Cardiac fibroblast (primary cell): ENCODE measurements at regions not wholly inside any gene's neighbourhood (a gene's known extent, or its start where the extent isn't known, plus 50 kb on each side); places are given as distances from the start of the nearest gene placed in this dataset.

Experiments used
- DNase-seq, 2 donors: peaks; one replicate each; pipeline versions ENCODE4 v3.0.0 to v3.0.0-alpha.2; 2010; ENCODE audit warnings: low read depth in 2 of 2
- H3K4me3 ChIP-seq, 2 donors: replicated peaks in 1 of 2; 1 replicate in 1 of 2; 2 replicates in 1 of 2; pipeline ENCODE4 v1.5.1; 2011; ENCODE audit warnings: low read depth in 2 of 2, low read length in 2 of 2, mild to moderate bottlenecking in 2 of 2, moderate library complexity in 1 of 2
- TF ChIP-seq, protein P1 (sequence below): IDR thresholded peaks from one replicate; pipeline ENCODE4 v1.5.1; 2011; ENCODE audit warnings: low read depth, mild to moderate bottlenecking, low read length, inconsistent platforms

- TF ChIP-seq, protein P1, sequence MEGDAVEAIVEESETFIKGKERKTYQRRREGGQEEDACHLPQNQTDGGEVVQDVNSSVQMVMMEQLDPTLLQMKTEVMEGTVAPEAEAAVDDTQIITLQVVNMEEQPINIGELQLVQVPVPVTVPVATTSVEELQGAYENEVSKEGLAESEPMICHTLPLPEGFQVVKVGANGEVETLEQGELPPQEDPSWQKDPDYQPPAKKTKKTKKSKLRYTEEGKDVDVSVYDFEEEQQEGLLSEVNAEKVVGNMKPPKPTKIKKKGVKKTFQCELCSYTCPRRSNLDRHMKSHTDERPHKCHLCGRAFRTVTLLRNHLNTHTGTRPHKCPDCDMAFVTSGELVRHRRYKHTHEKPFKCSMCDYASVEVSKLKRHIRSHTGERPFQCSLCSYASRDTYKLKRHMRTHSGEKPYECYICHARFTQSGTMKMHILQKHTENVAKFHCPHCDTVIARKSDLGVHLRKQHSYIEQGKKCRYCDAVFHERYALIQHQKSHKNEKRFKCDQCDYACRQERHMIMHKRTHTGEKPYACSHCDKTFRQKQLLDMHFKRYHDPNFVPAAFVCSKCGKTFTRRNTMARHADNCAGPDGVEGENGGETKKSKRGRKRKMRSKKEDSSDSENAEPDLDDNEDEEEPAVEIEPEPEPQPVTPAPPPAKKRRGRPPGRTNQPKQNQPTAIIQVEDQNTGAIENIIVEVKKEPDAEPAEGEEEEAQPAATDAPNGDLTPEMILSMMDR, result no peak
- no peak overlapping the region for H3K4me3 ChIP-seq
- peak; percentile 28 to 56 for DNase-seq
Observed at GRCh38 chr22:47294222-47294532, 531.7 kb downstream of the TBC1D22A start.

DNA sequence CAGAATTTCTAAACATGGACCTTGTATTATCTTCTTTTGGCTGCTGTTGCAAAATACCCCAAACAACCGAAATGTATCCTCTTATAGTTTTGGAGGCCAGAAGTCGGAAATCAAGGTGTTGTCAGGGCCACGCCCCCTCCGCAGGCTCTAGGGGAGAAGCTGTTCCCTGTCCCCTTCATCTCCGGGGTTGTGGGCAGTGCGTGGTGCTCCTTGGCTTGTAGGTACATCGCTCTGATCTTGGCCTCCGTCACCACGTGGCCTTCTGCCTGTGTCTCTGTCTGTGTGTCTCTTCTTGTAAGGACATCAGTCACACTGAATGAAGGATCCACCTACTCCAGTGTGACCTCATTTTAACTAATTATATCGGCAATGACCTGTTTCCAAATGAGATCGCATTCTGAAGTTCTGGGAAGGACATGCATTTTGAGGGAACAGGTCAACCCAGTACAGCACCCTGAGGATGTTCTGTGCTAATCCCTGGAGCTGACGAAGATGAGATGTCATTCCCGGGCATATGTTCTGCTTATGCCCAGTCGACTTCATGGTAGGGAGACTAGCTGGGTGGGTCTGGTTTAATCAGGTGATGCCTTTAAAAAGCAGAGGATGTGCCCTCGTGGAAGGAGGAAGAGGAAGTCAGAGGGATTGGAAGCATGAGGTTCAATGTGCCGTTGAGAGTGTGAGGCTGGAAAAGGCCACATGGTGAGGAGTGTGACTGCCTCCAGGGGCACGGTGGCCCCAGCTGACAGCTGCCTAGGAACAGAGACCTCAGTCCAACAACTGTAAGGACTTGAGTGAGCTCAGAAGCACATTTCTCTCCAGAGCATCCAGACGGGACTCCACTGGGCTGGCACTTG is 531.1 kb downstream of the TBC1D22A start:
- TF ChIP-seq, protein P1, result no peak
- H3K4me3 ChIP-seq, result no peak overlapping the region
- DNase-seq, result no peak

DNA sequence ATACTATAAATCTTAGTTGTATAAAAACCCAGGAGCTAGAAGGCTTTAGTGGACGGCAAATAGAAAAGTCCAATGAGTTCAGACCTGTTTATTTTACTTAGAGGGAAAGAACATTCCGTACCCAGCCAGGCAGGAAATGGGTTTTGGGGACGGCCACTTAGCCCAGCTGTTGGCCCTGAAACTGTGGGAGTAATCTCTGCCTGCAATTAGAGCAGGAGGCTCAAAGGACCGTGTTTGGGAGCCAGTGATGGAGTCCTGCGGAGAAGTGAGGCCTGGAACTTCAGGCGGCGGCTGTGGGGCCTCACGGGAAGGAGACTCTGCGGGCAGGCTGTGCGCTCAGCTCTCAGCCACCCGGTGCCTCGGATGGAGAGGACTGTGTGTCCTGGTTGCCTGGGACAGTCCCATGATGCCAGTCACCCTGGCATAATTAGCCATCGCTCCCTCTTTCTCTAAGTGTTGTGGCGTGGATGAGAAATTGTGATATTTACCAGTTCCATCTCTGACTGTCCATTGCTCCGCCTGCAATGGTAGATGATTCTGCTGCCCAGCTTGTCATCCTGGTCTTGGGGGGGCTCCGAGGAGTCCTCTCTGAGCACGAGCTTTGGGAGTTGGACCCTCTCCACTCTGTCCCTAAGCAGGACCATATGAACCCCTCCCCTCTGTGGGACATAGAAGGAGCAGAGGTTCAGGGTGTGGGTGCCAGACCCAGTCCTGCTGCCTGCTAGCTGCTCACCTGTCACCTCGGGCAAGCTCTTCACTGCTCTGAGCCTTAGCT is 530.3 kb downstream of the TBC1D22A start:
- H3K4me3 ChIP-seq, result no peak overlapping the region
- peak in 1 of 2 donors; percentile 18 for DNase-seq
- TF ChIP-seq, protein P1, result no peak

GRCh38 chr22:47291565-47292495 is 529.4 kb downstream of the TBC1D22A start:
- DNase-seq, result no peak
- no peak overlapping the region for H3K4me3 ChIP-seq
- TF ChIP-seq, protein P1, result no peak

GRCh38 chr22:47290706-47291430 is 528.4 kb downstream of the TBC1D22A start:
- TF ChIP-seq, protein P1, result no peak
- no peak for DNase-seq
- no peak overlapping the region for H3K4me3 ChIP-seq
